ENCODE measurements at regions not wholly inside any gene's neighbourhood (a gene's known extent, or its start where the extent isn't known, plus 50 kb on each side); places are given as distances from the start of the nearest gene placed in this dataset.

DNA sequence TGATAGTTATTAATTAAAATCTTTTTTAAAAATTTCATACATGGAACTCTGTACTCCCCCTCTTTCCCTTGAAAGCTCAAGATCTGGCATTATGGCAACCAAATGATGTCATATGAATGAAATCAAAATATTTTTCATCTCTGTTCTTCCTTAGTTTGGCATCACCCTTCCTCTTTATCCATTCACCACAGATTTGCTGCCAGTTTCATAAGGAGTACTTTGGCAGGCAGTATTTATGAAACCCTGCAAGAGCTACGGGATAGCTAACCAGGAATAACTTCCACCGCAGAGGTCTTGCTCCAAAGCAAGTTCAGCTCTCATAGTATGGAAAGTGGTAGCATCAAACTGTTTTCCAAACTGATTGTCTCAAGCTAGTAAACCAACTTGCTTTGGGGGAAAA is 113.9 kb upstream of the DOK5 start:
- no peak overlapping the region for H3K4me3 Mint-ChIP-seq
- H3K27me3 Mint-ChIP-seq (ENCODE audit: low read depth) = no peaks in the 10 kb centered on the region
- no peak for TF ChIP-seq CTCF (conservative IDR thresholded peaks at IDR 0.05)
- H3K4me1 Mint-ChIP-seq = no peaks in the 10 kb centered on the region
- peaks cover 2% of the 10 kb centered on the region for H3K36me3 Mint-ChIP-seq (ENCODE audit: low read depth)
- H3K27ac Mint-ChIP-seq (ENCODE audit: unreplicated experiment) = no peak overlapping the region
- no peak for DNase-seq (ENCODE audit: low read depth, low spot score)
- no peaks in the 10 kb centered on the region for H3K9me3 Mint-ChIP-seq

GRCh38 chr20:54362283-54362682 is 113.1 kb upstream of the DOK5 start:
- H3K4me3 Mint-ChIP-seq = no peak overlapping the region
- no peak overlapping the region for H3K27ac Mint-ChIP-seq (ENCODE audit: unreplicated experiment)

DNA sequence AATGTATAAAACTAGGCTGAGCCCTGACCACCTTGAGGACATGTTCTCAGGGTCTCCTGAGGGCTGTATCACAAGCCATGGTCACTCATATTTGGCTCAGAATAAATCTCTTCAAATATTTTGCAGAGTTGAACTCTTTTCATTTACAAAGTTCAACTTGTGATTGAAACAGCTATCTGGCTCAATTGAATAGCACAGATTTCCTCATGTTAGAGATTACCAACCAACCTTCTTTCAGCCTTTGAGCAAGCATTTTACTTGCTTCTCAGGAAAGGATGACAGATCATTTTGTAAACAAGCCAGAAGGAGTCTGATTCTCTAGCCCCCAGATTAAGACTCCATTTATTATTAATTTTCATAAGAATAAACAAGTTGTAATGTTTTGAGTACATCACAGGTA is 111.0 kb upstream of the DOK5 start:
- no peak for DNase-seq (ENCODE audit: low read depth, low spot score)
- TF ChIP-seq CTCF (conservative IDR thresholded peaks at IDR 0.05) = no peak
- no peak overlapping the region for H3K4me3 Mint-ChIP-seq
- H3K27ac Mint-ChIP-seq (ENCODE audit: unreplicated experiment) = no peak overlapping the region
- peaks cover 1% of the 10 kb centered on the region for H3K36me3 Mint-ChIP-seq (ENCODE audit: low read depth)
- peaks cover 4% of the 10 kb centered on the region for H3K9me3 Mint-ChIP-seq
- no peaks in the 10 kb centered on the region for H3K27me3 Mint-ChIP-seq (ENCODE audit: low read depth)
- peaks cover 3% of the 10 kb centered on the region for H3K4me1 Mint-ChIP-seq

More at GRCh38 chr20:54362283-54362682, 113.1 kb upstream of the DOK5 start:
- Mint-ChIP-seq H3K9me3 (peaks cover 4% of the 10 kb centered on the region), H3K27me3 (ENCODE audit: low read depth) (no peaks in the 10 kb centered on the region), H3K4me1 (no peaks in the 10 kb centered on the region), H3K36me3 (ENCODE audit: low read depth) (peaks cover 2% of the 10 kb centered on the region)
- no peak for DNase-seq (ENCODE audit: low read depth, low spot score)
- no peak for TF ChIP-seq CTCF (conservative IDR thresholded peaks at IDR 0.05)

- DNase-seq (ENCODE audit: low read depth, low spot score) = no peak
Observed at GRCh38 chr20:54364919-54365318, 110.5 kb upstream of the DOK5 start.

DNA sequence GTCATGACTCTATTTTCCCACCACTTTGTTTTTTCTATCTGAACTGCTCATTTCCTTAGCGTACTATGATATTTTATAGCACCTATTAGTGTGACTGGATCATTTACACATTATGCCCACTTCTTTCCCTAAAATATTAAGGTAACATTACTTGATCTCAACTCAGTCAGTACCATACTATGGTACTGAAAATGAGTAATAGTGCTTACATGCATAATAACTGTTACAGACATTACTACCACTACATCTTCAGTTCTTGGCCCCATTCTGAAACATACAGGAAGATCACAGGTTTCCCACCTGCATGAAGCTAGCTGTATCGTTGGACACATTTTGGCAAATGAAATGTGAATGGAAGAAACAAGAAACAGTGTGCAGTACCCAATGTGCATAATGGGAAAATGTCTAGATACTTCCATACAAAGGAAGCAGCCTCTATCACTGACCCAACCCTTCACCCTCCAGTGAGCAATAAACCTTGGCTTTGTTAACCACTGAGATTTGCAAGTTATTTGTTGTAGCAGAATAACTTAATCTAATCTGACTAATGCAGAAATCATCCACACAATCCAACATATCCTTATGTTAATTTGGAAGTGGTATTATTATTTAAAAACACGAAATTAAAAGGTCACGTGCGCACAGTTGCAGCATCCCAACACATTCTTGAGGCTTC is 108.6 kb upstream of the DOK5 start:
- H3K27ac Mint-ChIP-seq (ENCODE audit: unreplicated experiment) = no peak overlapping the region
- TF ChIP-seq CTCF (conservative IDR thresholded peaks at IDR 0.05) = no peak
- H3K4me3 Mint-ChIP-seq = no peak overlapping the region
- no peaks in the 10 kb centered on the region for H3K27me3 Mint-ChIP-seq (ENCODE audit: low read depth)
- DNase-seq (ENCODE audit: low read depth, low spot score) = no peak
- peaks cover 4% of the 10 kb centered on the region for H3K9me3 Mint-ChIP-seq
- H3K4me1 Mint-ChIP-seq = peaks cover 3% of the 10 kb centered on the region
- no peaks in the 10 kb centered on the region for H3K36me3 Mint-ChIP-seq (ENCODE audit: low read depth)

More at GRCh38 chr20:54364919-54365318, 110.5 kb upstream of the DOK5 start:
- TF ChIP-seq CTCF (conservative IDR thresholded peaks at IDR 0.05) = no peak
- Mint-ChIP-seq H3K27me3 (ENCODE audit: low read depth) (no peaks in the 10 kb centered on the region), H3K9me3 (peaks cover 4% of the 10 kb centered on the region), H3K36me3 (ENCODE audit: low read depth) (no peaks in the 10 kb centered on the region), H3K27ac (ENCODE audit: unreplicated experiment) (no peak overlapping the region), H3K4me1 (peaks cover 3% of the 10 kb centered on the region), H3K4me3 (no peak overlapping the region)
